ENCODE measurements at regions not wholly inside any gene's neighbourhood (a gene's known extent, or its start where the extent isn't known, plus 50 kb on each side); places are given as distances from the start of the nearest gene placed in this dataset.
"Not testable (repeated sequence)": the region's sequence is repeated elsewhere in the genome, so short reads cannot be mapped to it uniquely, and the experiment has no call there.

DNA sequence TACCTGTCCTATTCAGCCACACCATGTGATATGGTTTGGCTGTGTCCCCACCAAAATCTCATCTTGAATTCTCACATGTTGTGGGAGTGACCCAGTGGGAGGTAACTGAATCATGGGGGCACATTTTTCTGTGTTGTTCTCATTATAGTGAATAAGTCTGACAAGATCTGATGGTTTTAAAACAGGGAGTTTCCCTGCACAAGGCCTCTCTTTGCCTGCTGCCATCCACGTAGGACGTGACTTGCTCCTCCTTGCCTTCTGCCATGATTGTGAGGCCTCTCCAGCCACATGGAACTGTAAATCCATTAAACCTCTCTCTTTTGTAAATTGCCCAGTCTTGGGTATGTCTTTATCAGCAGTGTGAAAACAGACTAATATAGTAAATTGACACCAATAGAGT lies 117.7 kb downstream of the ENC1 start:
- Mint-ChIP-seq H3K9me3 (ENCODE audit: unreplicated experiment) (peaks cover 13% of the 10 kb centered on the region), H3K4me1 (ENCODE audit: low read depth, unreplicated experiment) (peaks cover 12% of the 10 kb centered on the region), H3K36me3 (ENCODE audit: unreplicated experiment) (peaks cover 29% of the 10 kb centered on the region)
- not testable (repeated sequence) for H3K4me3 Mint-ChIP-seq (ENCODE audit: unreplicated experiment); H3K27me3 Mint-ChIP-seq (ENCODE audit: unreplicated experiment); DNase-seq; H3K27ac Mint-ChIP-seq (ENCODE audit: unreplicated experiment)

GRCh38 chr5:74521401-74521800 lies 119.1 kb downstream of the ENC1 start:
- Mint-ChIP-seq H3K36me3 (ENCODE audit: unreplicated experiment) (peaks cover 29% of the 10 kb centered on the region), H3K9me3 (ENCODE audit: unreplicated experiment) (peaks cover 13% of the 10 kb centered on the region), H3K27me3 (ENCODE audit: unreplicated experiment) (peaks cover 2% of the 10 kb centered on the region), H3K4me3 (ENCODE audit: unreplicated experiment) (no peak overlapping the region), H3K4me1 (ENCODE audit: low read depth, unreplicated experiment) (peaks cover 16% of the 10 kb centered on the region), H3K27ac (ENCODE audit: unreplicated experiment) (no peak overlapping the region)
- DNase-seq: no peak
- no peak for TF ChIP-seq CTCF (IDR thresholded peaks at IDR 0.05; ENCODE audit: partially characterized antibody, unreplicated experiment)

- Mint-ChIP-seq H3K9me3 (ENCODE audit: unreplicated experiment) (peaks cover 11% of the 10 kb centered on the region), H3K27ac (ENCODE audit: unreplicated experiment) (no peak overlapping the region), H3K4me3 (ENCODE audit: unreplicated experiment) (no peak overlapping the region), H3K36me3 (ENCODE audit: unreplicated experiment) (peaks cover 21% of the 10 kb centered on the region), H3K4me1 (ENCODE audit: low read depth, unreplicated experiment) (peaks cover 21% of the 10 kb centered on the region), H3K27me3 (ENCODE audit: unreplicated experiment) (peaks cover 3% of the 10 kb centered on the region)
- no peak for TF ChIP-seq CTCF (IDR thresholded peaks at IDR 0.05; ENCODE audit: partially characterized antibody, unreplicated experiment)
- DNase-seq: no peak
Observed at GRCh38 chr5:74519679-74520078, 120.8 kb downstream of the ENC1 start.

GRCh38 chr5:74519161-74519571 lies 121.4 kb downstream of the ENC1 start:
- Mint-ChIP-seq H3K27ac (ENCODE audit: unreplicated experiment) (peak overlapping the region; percentile 67), H3K9me3 (ENCODE audit: unreplicated experiment) (peaks cover 11% of the 10 kb centered on the region), H3K4me1 (ENCODE audit: low read depth, unreplicated experiment) (peaks cover 21% of the 10 kb centered on the region), H3K36me3 (ENCODE audit: unreplicated experiment) (peaks cover 19% of the 10 kb centered on the region), H3K4me3 (ENCODE audit: unreplicated experiment) (no peak overlapping the region), H3K27me3 (ENCODE audit: unreplicated experiment) (peaks cover 3% of the 10 kb centered on the region)
- no peak for TF ChIP-seq CTCF (IDR thresholded peaks at IDR 0.05; ENCODE audit: partially characterized antibody, unreplicated experiment)
- peak; percentile 25 for DNase-seq

DNA sequence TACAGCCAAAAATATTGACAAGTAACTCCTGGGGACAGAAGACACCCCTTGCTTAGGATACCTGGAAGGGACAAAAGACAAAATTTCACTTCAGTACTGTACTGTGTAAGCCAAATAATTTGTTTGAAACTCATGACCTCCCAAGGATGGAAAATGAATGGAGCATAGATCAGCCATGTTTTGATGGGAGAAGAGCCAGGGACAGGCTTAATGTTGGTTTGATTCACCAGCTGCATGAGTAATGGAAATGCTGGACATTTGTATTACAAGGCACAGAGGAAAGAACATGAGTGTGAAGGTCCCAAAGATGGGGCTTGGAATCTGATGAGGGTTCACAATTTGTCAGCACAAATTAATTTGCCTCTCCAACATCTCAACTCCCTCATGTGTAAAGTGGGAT lies 122.8 kb downstream of the ENC1 start:
- H3K9me3 Mint-ChIP-seq (ENCODE audit: unreplicated experiment): peaks cover 5% of the 10 kb centered on the region
- TF ChIP-seq CTCF (IDR thresholded peaks at IDR 0.05; ENCODE audit: partially characterized antibody, unreplicated experiment): no peak
- H3K36me3 Mint-ChIP-seq (ENCODE audit: unreplicated experiment): peaks cover 10% of the 10 kb centered on the region
- no peak for DNase-seq
- peaks cover 3% of the 10 kb centered on the region for H3K27me3 Mint-ChIP-seq (ENCODE audit: unreplicated experiment)
- peaks cover 21% of the 10 kb centered on the region for H3K4me1 Mint-ChIP-seq (ENCODE audit: low read depth, unreplicated experiment)
- no peak overlapping the region for H3K27ac Mint-ChIP-seq (ENCODE audit: unreplicated experiment)
- no peak overlapping the region for H3K4me3 Mint-ChIP-seq (ENCODE audit: unreplicated experiment)

DNA sequence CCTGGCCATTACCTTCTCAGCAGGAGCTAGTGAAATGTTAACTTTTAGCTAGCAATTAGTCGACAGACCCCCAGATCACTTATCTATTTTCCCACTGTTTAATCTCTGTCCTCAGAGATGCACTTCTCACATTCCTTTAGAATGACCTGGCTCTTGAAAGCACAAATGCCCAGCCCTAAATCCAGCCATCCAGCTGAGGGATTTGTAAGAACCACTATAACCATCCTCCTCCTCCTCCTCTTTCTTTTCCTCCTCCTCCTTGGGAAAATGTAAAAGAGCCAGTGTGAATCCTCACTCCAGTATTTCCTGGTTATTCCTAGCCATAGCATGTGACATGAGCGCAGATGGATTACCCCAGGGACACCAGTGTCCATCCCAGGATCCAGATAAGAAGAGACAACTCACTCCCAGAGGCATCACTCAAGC lies 124.3 kb downstream of the ENC1 start:
- Mint-ChIP-seq H3K36me3 (ENCODE audit: unreplicated experiment) (no peaks in the 10 kb centered on the region), H3K4me1 (ENCODE audit: low read depth, unreplicated experiment) (peaks cover 26% of the 10 kb centered on the region), H3K9me3 (ENCODE audit: unreplicated experiment) (no peaks in the 10 kb centered on the region), H3K27ac (ENCODE audit: unreplicated experiment) (no peak overlapping the region), H3K27me3 (ENCODE audit: unreplicated experiment) (peaks cover 3% of the 10 kb centered on the region), H3K4me3 (ENCODE audit: unreplicated experiment) (peak overlapping the region; percentile 9)
- DNase-seq: no peak
- no peak for TF ChIP-seq CTCF (IDR thresholded peaks at IDR 0.05; ENCODE audit: partially characterized antibody, unreplicated experiment)
